HepG2 (cell line): ENCODE measurements at regions not wholly inside any gene's neighbourhood (a gene's known extent, or its start where the extent isn't known, plus 50 kb on each side); places are given as distances from the start of the nearest gene placed in this dataset.

Source experiments
- ATAC-seq: fragments of 200-7000 bp; cut with Tn5 transposase; 3 replicates; pipeline ENCODE4 v1.9.1; 2020; ENCODE audit warnings: mild to moderate bottlenecking, moderate library complexity
- BruUV-seq: library from RNA; stranded (reverse); fragments of 400-500 nt; replicated peaks from 2 replicates; lab custom pipeline; 2021; lab: Mats Ljungman, UMichigan
- CTCF ChIA-PET: fragments of 300-600 bp; formaldehyde crosslinking; extraction: SDS; loops from one replicate; lab custom pipeline; 2021; ENCODE audit warnings: low total read pairs, inconsistent platforms, low intra/inter-chr PET ratio; lab: Yijun Ruan, JAX
- POLR2A ChIA-PET: fragments of 350-600 bp; sonication (Branson Sonifier 250); formaldehyde crosslinking; loops from one replicate; lab custom pipeline; 2020; ENCODE audit warnings: antibody characterized with exemption, inconsistent platforms; lab: Yijun Ruan, JAX
- DNase-seq: peaks from one replicate; pipeline ENCODE4 v3.0.0-alpha.2; 2015; ENCODE audit warnings: low spot score
- FAIRE-seq: peaks from 3 replicates; lab custom pipeline; 2011; peaks lifted over from hg19 to GRCh38; lab: Jason Lieb, UNC
- H2AFZ ChIP-seq: one replicate; pipeline ENCODE4 v1.6.1; 2011; ENCODE audit warnings: low read length, inconsistent platforms
- H3K27ac ChIP-seq: fragments of 300-600 bp; 3 replicates; pipeline ENCODE4 v1.8.0; 2011; ENCODE audit warnings: mixed run types, mild to moderate bottlenecking, mixed read lengths, low read length, inconsistent platforms; ENCODE audit not compliant: insufficient read depth; ENCODE audit errors: extremely low read length
- H3K27me3 ChIP-seq, 2 experiments: fragments of 200-600 bp in 1 of 2; 2 replicates in 1 of 2; 3 replicates in 1 of 2; pipeline versions ENCODE4 v1.6.0 to v1.8.0; 2011; ENCODE audit warnings: low read length in 2 of 2, mild to moderate bottlenecking in 2 of 2, moderate library complexity in 2 of 2, inconsistent platforms in 1 of 2; ENCODE audit not compliant: insufficient read depth in 2 of 2, control insufficient read depth in 1 of 2
- H3K36me3 ChIP-seq, 2 experiments: fragments of 200-600 bp in 1 of 2; replicated peaks in 1 of 2; 2 replicates in 1 of 2; 3 replicates in 1 of 2; pipeline versions ENCODE4 v1.5.1 to v1.8.0; 2011; ENCODE audit warnings: low read length in 2 of 2, inconsistent platforms in 1 of 2; ENCODE audit not compliant: insufficient read depth in 2 of 2, control insufficient read depth in 1 of 2
- H3K4me1 ChIP-seq: 2 replicates; pipeline ENCODE4 v1.5.1; 2012; ENCODE audit warnings: low read length, inconsistent platforms; ENCODE audit not compliant: insufficient read depth
- H3K4me2 ChIP-seq: 2 replicates; pipeline ENCODE4 v1.6.0; 2011; ENCODE audit warnings: low read depth, low read length, inconsistent platforms
- H3K4me3 ChIP-seq, 3 experiments: fragments of 200-600 bp in 1 of 3; sonication (generic), shearing (Covaris generic) in 1 of 3; replicated peaks in 1 of 3; 2 replicates each; pipeline ENCODE4 v1.5.1; 2011 to 2016; ENCODE audit warnings: low read length in 3 of 3, inconsistent platforms in 2 of 3, low read depth in 2 of 3, mild to moderate bottlenecking in 2 of 3, control low read depth in 1 of 3, mixed read lengths in 1 of 3; ENCODE audit not compliant: insufficient read depth in 1 of 3
- H3K79me2 ChIP-seq: one replicate; pipeline ENCODE4 v1.6.1; 2011; ENCODE audit warnings: low read length, inconsistent platforms; ENCODE audit not compliant: insufficient read depth
- H3K9ac ChIP-seq: 2 replicates; pipeline ENCODE4 v1.6.0; 2011; ENCODE audit warnings: mild to moderate bottlenecking, low read depth, low read length, inconsistent platforms; ENCODE audit not compliant: insufficient read depth
- H3K9me3 ChIP-seq: 2 replicates; pipeline ENCODE4 v1.5.1; 2012; ENCODE audit warnings: mild to moderate bottlenecking, low read length
- H4K20me1 ChIP-seq: 2 replicates; pipeline ENCODE4 v1.6.0; 2011; ENCODE audit warnings: inconsistent platforms, mild to moderate bottlenecking, low read length, moderate library complexity; ENCODE audit not compliant: insufficient read depth
- GZF1 ChIP-seq: sonication (generic); formaldehyde crosslinking; IDR thresholded peaks from 2 replicates; pipeline ENCODE4 v1.5.1; 2020; ENCODE audit warnings: mild to moderate bottlenecking, missing genetic modification reagents
- HNF4A ChIP-seq: sonication (generic); formaldehyde crosslinking; IDR thresholded peaks from 2 replicates; pipeline ENCODE4 v1.4.0; 2020; ENCODE audit warnings: missing genetic modification reagents
- NFYB ChIP-seq: sonication (generic); formaldehyde crosslinking; IDR thresholded peaks from 2 replicates; pipeline ENCODE4 v1.4.0; 2020; ENCODE audit warnings: missing genetic modification reagents
- ZBTB42 ChIP-seq: sonication (generic); formaldehyde crosslinking; IDR thresholded peaks from 2 replicates; pipeline ENCODE4 v1.5.0; 2020; ENCODE audit warnings: mild to moderate bottlenecking, missing genetic modification reagents
- ZNF138 ChIP-seq: sonication (generic); formaldehyde crosslinking; IDR thresholded peaks from 2 replicates; pipeline ENCODE4 v1.5.0; 2020; ENCODE audit warnings: mild to moderate bottlenecking, low read depth, missing genetic modification reagents
- ZNF264 ChIP-seq: sonication (generic); formaldehyde crosslinking; IDR thresholded peaks from 2 replicates; pipeline ENCODE4 v1.4.0; 2020; ENCODE audit warnings: missing genetic modification reagents
- ZNF468 ChIP-seq: sonication (generic); formaldehyde crosslinking; IDR thresholded peaks from 2 replicates; pipeline ENCODE4 v1.8.0; 2022; ENCODE audit warnings: mild to moderate bottlenecking, moderate library complexity, missing genetic modification reagents
- ZNF570 ChIP-seq: sonication (generic); formaldehyde crosslinking; IDR thresholded peaks from 2 replicates; pipeline ENCODE4 v1.4.0; 2020; ENCODE audit warnings: mild to moderate bottlenecking, missing genetic modification reagents, borderline replicate concordance
- ZNF703 ChIP-seq: sonication (generic); formaldehyde crosslinking; IDR thresholded peaks from 2 replicates; pipeline ENCODE4 v1.5.1; 2020; ENCODE audit warnings: missing genetic modification reagents, mild to moderate bottlenecking, moderate library complexity, borderline replicate concordance
- ZNF772 ChIP-seq: sonication (generic); formaldehyde crosslinking; IDR thresholded peaks from 2 replicates; pipeline ENCODE4 v1.5.0; 2020; ENCODE audit warnings: mild to moderate bottlenecking, missing genetic modification reagents
- ZNF777 ChIP-seq: sonication (generic); formaldehyde crosslinking; IDR thresholded peaks from 2 replicates; pipeline ENCODE4 v1.4.0; 2020; ENCODE audit warnings: missing genetic modification reagents
- WGBS: methylation state at CpG from one replicate; pipeline ENCODE4 v1.1.6; 2017; ENCODE audit warnings: low lambda C conversion rate; 5-methylcytosine and 5-hydroxymethylcytosine counted together
- in situ Hi-C: cut with HindIII; loops from 2 replicates; pipeline ENCODE4 v1.10.0; 2017; ENCODE audit warnings: low pct_unique_long_range_greater_than_20kb; ENCODE audit not compliant: extremely low pct_ligation_motif_present
- intact Hi-C: fragments of 100-400 bp; cut with micrococcal nuclease; formaldehyde crosslinking; loops from one replicate; pipeline ENCODE4 v1.10.0; 2022; ENCODE audit not compliant: unreplicated experiment
- TF ChIP-seq, protein P1 (sequence below): fragments of 450-650 bp; IDR thresholded peaks from 2 replicates; pipeline ENCODE4 v1.6.1; 2017
- TF ChIP-seq, protein P2 (sequence below): sonication (generic); formaldehyde crosslinking; IDR thresholded peaks from 2 replicates; pipeline ENCODE4 v1.5.1; 2020; ENCODE audit warnings: missing genetic modification reagents, mild to moderate bottlenecking, borderline replicate concordance
- TF ChIP-seq, protein P3 (sequence below): sonication (generic); formaldehyde crosslinking; IDR thresholded peaks from 2 replicates; pipeline ENCODE4 v1.4.0; 2020; ENCODE audit warnings: mild to moderate bottlenecking, missing genetic modification reagents
- TF ChIP-seq, protein P4 (sequence below): sonication (generic); formaldehyde crosslinking; IDR thresholded peaks from 2 replicates; pipeline ENCODE4 v1.4.0; 2020; ENCODE audit warnings: missing genetic modification reagents, low read depth, mild to moderate bottlenecking, borderline replicate concordance
- TF ChIP-seq, protein P5 (sequence below): sonication (generic); formaldehyde crosslinking; IDR thresholded peaks from 2 replicates; pipeline ENCODE4 v1.4.0; 2020; ENCODE audit warnings: mild to moderate bottlenecking, missing genetic modification reagents
- TF ChIP-seq, protein P6 (sequence below): sonication (generic); formaldehyde crosslinking; IDR thresholded peaks from 2 replicates; pipeline ENCODE4 v1.4.0; 2020; ENCODE audit warnings: missing genetic modification reagents

DNA sequence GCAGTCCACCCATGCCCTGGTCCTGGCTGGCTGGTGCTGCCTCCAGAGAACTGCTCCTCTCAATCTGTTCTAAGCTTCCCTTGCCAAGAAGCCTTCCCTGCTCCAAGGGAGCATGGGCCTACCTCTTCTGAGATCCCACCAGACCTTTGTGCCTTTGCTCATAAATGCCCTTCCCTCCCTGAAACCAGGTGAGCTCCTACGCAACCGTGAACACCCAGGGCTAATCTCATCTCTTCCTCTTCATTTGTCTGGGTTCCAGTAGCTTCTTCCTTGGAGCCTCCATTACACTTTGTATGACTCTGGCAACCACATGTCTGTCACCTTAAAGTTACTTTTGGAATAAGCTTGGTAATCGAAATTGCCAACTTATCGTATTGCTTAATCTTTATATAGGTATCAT is 270.6 kb downstream of the PBX3 start:
- TF ChIP-seq, protein P1, sequence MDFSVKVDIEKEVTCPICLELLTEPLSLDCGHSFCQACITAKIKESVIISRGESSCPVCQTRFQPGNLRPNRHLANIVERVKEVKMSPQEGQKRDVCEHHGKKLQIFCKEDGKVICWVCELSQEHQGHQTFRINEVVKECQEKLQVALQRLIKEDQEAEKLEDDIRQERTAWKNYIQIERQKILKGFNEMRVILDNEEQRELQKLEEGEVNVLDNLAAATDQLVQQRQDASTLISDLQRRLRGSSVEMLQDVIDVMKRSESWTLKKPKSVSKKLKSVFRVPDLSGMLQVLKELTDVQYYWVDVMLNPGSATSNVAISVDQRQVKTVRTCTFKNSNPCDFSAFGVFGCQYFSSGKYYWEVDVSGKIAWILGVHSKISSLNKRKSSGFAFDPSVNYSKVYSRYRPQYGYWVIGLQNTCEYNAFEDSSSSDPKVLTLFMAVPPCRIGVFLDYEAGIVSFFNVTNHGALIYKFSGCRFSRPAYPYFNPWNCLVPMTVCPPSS, result no peak
- TF ChIP-seq ZNF468 (CRISPR knock-in tag) (no peak), ZNF570 (CRISPR knock-in tag) (no peak), HNF4A (CRISPR knock-in tag) (no peak), ZBTB42 (no peak), ZNF772 (no peak), ZNF777 (CRISPR knock-in tag) (no peak), ZNF703 (no peak), GZF1 (CRISPR knock-in tag) (no peak), NFYB (CRISPR knock-in tag) (no peak), ZNF264 (no peak), ZNF138 (CRISPR knock-in tag) (no peak)
- TF ChIP-seq, protein P2, sequence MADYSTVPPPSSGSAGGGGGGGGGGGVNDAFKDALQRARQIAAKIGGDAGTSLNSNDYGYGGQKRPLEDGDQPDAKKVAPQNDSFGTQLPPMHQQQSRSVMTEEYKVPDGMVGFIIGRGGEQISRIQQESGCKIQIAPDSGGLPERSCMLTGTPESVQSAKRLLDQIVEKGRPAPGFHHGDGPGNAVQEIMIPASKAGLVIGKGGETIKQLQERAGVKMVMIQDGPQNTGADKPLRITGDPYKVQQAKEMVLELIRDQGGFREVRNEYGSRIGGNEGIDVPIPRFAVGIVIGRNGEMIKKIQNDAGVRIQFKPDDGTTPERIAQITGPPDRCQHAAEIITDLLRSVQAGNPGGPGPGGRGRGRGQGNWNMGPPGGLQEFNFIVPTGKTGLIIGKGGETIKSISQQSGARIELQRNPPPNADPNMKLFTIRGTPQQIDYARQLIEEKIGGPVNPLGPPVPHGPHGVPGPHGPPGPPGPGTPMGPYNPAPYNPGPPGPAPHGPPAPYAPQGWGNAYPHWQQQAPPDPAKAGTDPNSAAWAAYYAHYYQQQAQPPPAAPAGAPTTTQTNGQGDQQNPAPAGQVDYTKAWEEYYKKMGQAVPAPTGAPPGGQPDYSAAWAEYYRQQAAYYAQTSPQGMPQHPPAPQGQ (CRISPR knock-in tag), result no peak
- TF ChIP-seq, protein P3, sequence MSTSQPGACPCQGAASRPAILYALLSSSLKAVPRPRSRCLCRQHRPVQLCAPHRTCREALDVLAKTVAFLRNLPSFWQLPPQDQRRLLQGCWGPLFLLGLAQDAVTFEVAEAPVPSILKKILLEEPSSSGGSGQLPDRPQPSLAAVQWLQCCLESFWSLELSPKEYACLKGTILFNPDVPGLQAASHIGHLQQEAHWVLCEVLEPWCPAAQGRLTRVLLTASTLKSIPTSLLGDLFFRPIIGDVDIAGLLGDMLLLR (CRISPR knock-in tag), result no peak
- TF ChIP-seq, protein P4, sequence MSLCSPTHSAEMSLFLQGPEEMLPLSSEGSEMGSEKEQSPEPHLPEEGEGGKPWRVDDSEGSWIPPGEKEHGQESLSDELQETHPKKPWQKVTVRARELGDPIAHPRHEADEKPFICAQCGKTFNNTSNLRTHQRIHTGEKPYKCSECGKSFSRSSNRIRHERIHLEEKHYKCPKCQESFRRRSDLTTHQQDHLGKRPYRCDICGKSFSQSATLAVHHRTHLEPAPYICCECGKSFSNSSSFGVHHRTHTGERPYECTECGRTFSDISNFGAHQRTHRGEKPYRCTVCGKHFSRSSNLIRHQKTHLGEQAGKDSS, result no peak
- TF ChIP-seq, protein P5, sequence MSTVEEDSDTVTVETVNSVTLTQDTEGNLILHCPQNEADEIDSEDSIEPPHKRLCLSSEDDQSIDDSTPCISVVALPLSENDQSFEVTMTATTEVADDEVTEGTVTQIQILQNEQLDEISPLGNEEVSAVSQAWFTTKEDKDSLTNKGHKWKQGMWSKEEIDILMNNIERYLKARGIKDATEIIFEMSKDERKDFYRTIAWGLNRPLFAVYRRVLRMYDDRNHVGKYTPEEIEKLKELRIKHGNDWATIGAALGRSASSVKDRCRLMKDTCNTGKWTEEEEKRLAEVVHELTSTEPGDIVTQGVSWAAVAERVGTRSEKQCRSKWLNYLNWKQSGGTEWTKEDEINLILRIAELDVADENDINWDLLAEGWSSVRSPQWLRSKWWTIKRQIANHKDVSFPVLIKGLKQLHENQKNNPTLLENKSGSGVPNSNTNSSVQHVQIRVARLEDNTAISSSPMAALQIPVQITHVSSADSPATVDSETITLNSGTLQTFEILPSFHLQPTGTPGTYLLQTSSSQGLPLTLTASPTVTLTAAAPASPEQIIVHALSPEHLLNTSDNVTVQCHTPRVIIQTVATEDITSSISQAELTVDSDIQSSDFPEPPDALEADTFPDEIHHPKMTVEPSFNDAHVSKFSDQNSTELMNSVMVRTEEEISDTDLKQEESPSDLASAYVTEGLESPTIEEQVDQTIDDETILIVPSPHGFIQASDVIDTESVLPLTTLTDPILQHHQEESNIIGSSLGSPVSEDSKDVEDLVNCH (CRISPR knock-in tag), result no peak
- TF ChIP-seq, protein P6, sequence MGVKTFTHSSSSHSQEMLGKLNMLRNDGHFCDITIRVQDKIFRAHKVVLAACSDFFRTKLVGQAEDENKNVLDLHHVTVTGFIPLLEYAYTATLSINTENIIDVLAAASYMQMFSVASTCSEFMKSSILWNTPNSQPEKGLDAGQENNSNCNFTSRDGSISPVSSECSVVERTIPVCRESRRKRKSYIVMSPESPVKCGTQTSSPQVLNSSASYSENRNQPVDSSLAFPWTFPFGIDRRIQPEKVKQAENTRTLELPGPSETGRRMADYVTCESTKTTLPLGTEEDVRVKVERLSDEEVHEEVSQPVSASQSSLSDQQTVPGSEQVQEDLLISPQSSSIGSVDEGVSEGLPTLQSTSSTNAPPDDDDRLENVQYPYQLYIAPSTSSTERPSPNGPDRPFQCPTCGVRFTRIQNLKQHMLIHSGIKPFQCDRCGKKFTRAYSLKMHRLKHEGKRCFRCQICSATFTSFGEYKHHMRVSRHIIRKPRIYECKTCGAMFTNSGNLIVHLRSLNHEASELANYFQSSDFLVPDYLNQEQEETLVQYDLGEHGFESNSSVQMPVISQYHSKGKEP, result no peak
- in situ Hi-C loops (no loop called here), intact Hi-C loops (no loop called here)
- BruUV-seq, result no TSS peak
- Histone ChIP-seq H3K9ac (no peak overlapping the region), H3K4me1 (no peaks in the 10 kb centered on the region), H3K36me3 (no peaks in the 10 kb centered on the region), H3K4me3 (no peak overlapping the region), H2AFZ (no peak overlapping the region), H3K4me2 (no peak overlapping the region), H3K27me3 (peaks cover 0 to 10% of the 10 kb centered on the region in 2 experiments; a peak in 1 of 5 replicates), H3K79me2 (no peaks in the 10 kb centered on the region), H3K9me3 (no peaks in the 10 kb centered on the region), H3K27ac (no peak overlapping the region), H4K20me1 (no peaks in the 10 kb centered on the region)
- DNase-seq (no peak), ATAC-seq (no peak), FAIRE-seq (no peak)
- POLR2A ChIA-PET, result no interaction called here
- WGBS, result 68% methylated on average over 4 of the region's 4 CpGs
- CTCF ChIA-PET, result no interaction called here
